NCI-H345 treated with DMSO at 0.1 percent for 48 hours (cell line): ENCODE measurements at regions not wholly inside any gene's neighbourhood (a gene's known extent, or its start where the extent isn't known, plus 50 kb on each side); places are given as distances from the start of the nearest gene placed in this dataset.
"Not testable (repeated sequence)": the region's sequence is repeated elsewhere in the genome, so short reads cannot be mapped to it uniquely, and the experiment has no call there.

Experiments used
- DNase-seq: peaks from one replicate; lab custom pipeline; 2025; ENCODE audit not compliant: unreplicated experiment; lab: John Stamatoyannopoulos, UW

- no peak for DNase-seq
These were observed 433.6 kb upstream of the DPH6 start for GRCh38 chr15:35979608-35980007.

- no peak for DNase-seq
These were observed 434.8 kb upstream of the DPH6 start for GRCh38 chr15:35980719-35981118.

DNA sequence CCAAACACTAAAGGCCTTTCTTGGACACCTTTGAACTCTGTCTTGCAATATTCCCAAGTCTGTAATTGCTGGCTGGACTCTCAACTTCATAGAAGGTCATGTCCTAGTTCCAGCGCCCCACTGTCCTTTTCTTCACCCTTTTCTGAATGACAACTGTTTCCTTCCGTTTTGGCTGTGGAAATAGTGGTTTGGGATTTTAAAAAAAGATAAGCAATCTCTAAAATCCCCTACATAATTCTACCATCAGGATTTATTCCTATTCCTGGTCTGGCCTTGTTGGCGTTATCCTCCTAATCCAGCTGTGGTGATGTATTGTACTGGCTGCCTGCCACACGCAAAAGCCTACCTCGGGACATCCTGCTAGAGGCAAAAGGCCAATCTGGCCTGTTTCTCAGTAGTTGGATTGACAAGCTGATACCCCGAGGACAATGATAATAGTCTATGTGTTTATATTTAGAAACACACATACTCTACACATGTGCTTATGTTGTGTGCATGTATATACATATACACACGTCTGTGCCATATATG is 440.3 kb upstream of the DPH6 start:
- DNase-seq = no peak

DNA sequence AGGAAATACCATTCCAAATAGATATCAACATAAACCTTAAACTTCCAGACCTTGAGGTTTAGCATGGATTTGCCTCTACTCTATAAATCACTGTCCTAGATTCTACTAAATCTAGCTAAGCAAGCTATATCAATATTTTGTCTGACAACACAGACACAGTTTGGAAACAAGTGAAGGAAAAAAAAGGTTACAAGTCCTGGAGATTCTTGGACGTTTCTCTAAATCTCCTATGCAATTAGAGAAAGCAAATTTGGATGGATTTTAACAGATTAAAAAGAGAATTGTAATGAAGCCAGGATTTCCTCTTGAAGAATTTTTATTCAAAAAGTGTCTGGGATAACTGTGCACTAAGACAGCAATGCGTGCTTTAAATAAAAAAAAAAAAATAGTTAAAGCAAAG is 441.1 kb upstream of the DPH6 start:
- DNase-seq = no peak

DNA sequence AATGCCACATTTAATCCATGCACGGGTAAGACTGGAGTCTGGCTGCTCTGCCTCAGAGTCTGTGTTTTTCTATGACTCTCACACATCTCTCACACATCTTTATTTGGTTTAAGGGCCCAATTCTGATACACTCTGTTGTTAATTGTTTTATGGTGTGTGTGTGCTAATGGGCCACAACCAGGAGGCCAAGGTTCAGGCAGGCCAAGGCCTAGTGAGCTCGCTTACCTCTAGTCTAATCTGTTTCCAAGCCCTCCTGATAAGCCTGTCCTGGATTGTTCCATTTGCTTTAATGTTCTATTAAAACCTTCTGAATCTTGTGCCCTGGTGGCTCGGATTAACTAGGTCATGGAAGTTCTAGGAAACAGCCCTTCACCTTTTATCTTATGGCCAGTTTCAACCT is 445.4 kb upstream of the DPH6 start:
- no peak for DNase-seq

DNA sequence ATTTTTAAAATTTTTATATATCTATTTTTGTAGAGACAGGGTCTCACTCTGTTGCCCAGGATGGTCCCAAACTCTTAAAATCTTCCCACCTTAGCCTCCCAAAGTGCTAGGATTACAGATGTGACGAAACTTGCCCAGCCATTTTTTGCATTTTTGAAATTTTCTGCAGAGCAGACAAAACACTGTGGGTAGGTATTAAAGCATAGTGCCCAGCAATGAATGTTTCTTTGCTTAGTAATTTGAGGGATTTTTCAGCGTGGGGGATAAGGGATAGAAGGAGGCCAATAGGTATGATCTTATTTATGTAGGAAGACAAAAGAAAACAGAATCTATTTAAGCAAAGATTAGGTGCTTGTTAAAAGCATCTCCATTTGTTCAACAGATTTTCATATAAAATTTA is 446.8 kb upstream of the DPH6 start:
- no peak for DNase-seq

DNA sequence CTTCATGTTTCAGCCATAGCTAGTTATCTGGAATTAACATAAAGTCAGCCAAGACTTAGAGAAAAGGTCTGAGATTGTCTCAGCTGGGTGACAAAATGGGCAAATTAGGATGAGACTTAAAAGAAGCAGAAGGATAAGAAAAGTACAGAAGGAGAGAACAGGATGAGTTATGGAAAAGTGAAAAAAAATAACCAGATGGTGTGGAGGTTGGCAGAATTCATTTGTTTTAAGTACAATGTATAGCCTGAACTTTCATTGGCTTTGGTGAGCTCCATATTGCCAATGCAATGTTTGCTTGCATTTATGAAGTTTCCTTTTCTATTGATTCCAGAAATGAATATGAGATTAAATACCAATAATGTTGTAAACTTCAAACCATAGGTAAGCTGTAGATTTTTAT is 447.2 kb upstream of the DPH6 start:
- DNase-seq = no peak

DNA sequence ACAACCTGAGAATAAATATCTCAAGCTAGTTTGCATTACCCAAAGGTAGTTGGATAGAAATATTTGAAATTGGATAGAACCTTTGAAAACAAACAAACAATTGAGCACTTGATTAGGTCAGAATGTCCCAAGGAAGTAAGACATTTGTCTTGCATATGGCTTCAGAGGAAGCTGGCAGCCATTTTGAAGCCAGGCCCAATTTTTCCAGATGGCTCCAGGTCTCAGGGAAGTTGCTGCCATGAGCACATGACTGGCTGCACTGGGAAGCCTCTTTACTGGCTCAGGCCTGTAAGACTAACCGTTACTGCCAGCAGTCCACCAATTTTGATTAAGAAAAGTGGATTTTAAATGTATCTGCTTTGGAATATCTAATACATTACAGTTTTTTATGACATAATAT is 448.9 kb upstream of the DPH6 start:
- DNase-seq = no peak

- DNase-seq = peak; percentile 24
These were observed 453.0 kb upstream of the DPH6 start for GRCh38 chr15:35998663-35999602.

DNA sequence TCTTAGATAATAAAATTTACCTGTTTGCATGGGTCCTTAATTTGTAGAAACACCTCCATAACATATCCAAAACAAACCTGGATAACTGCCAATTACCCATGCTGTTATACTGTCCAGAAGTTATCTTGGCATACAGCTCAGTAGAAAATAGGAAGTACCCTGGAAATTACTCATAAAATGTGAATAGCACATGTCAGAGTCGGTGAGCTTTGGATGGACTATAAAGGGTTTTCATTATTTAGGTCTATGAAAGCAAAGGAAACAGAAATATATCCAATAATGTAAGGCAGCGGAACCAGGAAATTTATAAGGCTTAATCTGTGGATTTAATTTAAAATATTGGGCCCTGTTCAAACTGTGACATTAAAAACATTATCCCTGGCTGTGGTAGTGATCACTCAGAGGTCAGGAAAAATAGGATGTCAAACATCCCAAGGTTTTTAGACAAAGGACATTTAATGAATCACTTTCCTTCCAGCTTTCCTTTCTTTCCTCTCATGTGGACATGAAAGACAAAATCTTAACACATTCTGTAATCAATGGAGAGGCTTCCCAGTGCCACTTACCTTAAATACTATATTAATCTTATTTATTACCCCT is 459.0 kb upstream of the DPH6 start:
- DNase-seq = no peak

DNA sequence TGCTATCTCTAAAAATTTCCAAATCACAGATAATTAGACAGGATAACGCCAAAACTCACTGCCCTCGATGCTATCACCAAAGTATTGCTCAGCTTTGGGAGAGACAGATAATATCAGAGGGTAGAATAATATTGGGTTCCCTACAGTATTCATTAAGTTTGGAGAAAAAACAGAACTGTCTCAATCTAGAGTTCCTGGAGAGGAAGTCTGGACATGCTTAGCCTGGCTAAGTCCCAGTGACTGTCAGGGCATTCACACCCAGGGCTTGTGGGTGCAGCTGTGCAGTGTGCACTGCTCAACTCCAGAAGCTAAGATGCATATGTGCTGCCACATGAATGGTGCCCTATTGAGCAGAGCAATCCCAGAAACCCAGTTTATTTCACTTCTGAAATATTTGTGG is 459.6 kb upstream of the DPH6 start:
- no peak for DNase-seq

DNA sequence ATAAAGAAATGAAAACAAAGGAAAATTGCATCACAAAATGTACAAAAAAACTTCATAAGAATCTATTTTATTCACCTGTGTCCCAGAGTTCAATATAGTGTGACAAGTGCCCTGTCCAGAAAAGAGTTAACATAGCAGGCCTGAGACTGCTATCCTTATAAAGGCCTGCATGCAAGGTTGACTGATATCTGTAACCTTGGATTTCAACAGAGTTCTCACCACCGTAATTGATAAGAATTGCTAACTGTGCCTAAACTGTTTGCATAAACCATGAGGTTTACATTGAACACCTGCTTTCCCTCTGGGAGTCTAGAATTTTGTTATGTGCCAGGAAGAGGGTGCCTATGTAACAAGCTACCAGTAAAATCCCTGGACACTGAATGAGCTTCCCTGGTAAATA is 461.7 kb upstream of the DPH6 start:
- no peak for DNase-seq

DNA sequence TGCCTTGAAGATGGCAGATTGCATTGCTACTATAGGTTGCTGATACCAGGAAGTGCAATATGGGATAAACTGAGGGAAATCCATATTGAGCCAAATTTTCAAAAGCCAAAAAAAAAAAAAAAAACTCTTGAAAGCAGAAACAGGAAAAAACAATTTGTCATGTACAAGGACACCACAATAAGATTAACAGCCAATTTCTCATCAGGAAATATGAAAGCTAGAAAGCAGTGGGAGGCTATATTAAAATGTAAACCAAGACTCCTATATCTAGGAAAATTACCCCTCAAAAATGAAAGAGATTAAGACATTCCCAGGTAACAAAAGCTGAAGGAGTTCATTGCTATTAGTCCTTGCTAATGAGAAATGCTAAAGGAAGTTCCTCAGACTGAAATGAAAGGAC is 462.8 kb upstream of the DPH6 start:
- no peak for DNase-seq

- no peak for DNase-seq
These were observed 478.2 kb upstream of the DPH6 start for GRCh38 chr15:36024031-36024688.

DNA sequence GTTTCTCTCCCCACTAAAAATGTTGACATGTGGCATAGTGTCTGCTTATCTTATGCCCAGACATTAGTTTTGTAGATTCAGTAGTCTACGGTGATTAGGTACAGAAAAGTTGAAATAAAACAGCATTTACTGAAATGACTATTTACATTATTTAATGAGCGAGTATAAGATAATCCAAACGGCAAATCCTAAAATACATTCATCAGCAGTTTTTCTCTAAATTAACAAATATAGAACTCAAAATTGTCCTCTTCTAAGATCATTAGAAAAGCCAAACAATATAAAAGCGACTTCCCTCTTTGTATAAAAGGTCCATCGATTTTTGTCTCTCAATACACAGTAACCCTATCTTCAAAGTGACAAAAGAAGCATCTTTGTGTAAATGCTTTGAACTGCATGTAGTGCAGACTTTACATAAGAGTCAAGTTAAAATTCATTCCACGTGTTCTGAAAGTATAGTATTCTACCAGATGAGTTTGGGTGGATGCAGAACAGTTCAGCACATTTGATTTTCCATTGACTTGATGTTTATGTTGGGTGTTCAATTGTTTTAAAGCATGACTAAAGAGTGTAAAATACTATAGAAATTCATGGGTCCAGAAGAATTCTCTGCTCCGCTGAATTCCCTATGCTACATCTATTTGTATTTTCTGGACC is 480.8 kb upstream of the DPH6 start:
- no peak for DNase-seq

GRCh38 chr15:36029606-36030210 is 483.7 kb upstream of the DPH6 start:
- no peak for DNase-seq

- no peak for DNase-seq
These were observed 494.1 kb upstream of the DPH6 start for GRCh38 chr15:36039996-36040572.

- not testable (repeated sequence) for DNase-seq
These were observed 501.2 kb upstream of the DPH6 start for GRCh38 chr15:36047018-36047716.

DNA sequence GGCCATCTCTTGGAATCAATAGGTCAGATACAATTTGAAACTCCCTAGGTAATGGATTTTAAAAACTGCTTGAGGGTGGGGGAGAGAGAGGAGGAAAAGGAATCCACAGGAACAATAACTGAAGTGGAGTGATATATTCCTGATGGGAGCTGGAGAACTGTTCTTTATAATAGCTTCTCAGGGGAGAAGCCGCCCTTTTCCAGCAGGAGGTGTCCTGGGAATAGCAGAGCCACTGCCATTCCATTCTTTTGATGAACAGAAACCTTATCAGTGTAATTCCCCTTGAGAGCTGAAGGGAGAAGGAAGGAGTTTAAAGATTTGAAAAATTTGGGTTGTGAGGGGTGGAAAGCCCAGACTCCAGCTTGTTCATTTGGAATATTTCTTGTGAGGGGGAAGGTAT is 504.9 kb upstream of the DPH6 start:
- no peak for DNase-seq

DNA sequence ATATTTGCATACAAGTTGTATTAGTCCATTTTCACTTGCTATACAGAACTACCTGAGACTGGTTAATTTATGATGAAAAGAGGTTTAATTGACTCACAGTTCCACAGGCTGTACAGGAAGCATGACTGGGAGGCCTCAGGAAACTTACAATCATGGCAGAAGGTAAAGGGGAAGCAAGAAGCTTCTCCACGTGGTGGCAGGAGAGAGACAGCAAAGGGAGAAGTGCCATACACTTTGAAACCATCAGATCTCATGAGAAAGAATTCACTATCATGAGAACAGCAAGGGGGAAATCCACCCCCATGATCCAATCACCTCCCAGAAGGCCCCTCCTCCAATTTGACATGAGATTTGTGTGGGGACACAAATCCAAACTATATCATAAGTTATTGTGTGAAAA is 506.7 kb upstream of the DPH6 start:
- DNase-seq = not testable (repeated sequence)
